H1 (cell line): ENCODE measurements at regions not wholly inside any gene's neighbourhood (a gene's known extent, or its start where the extent isn't known, plus 50 kb on each side); places are given as distances from the start of the nearest gene placed in this dataset.
"Not testable (repeated sequence)": the region's sequence is repeated elsewhere in the genome, so short reads cannot be mapped to it uniquely, and the experiment has no call there.

Source experiments
- CTCF ChIA-PET: fragments of 300-600 bp; sonication (Branson Sonifier 250); formaldehyde crosslinking; loops from one replicate; lab custom pipeline; 2021; ENCODE audit not compliant: partially characterized antibody; lab: Charles Lee
- POLR2A ChIA-PET: fragments of 300-600 bp; sonication (Branson Sonifier 250); formaldehyde crosslinking; loops from one replicate; lab custom pipeline; 2021; ENCODE audit warnings: inconsistent platforms; ENCODE audit not compliant: partially characterized antibody; lab: Charles Lee
- DNase-seq, 2 experiments: peaks; one replicate each; pipeline versions ENCODE4 v3.0.0 to v3.0.0-alpha.2; 2010 to 2022; ENCODE audit warnings: low spot score in 2 of 2, low read depth in 1 of 2, mixed read lengths in 1 of 2
- FAIRE-seq: peaks from 2 replicates; lab custom pipeline; 2011; peaks lifted over from hg19 to GRCh38; lab: Jason Lieb, UNC
- H2AFZ ChIP-seq: 2 replicates; pipeline ENCODE4 v1.8.1; 2012; ENCODE audit warnings: low read length, inconsistent platforms
- H2AK5ac ChIP-seq: 2 replicates; pipeline ENCODE4 v1.6.1; 2013; ENCODE audit warnings: low read depth, low read length
- H2BK120ac ChIP-seq: replicated peaks from 2 replicates; pipeline ENCODE3; 2013; ENCODE audit warnings: low read depth, low read length, inconsistent platforms
- H2BK12ac ChIP-seq: 2 replicates; pipeline ENCODE4 v1.6.1; 2013; ENCODE audit warnings: low read depth, low read length
- H2BK15ac ChIP-seq: 2 replicates; pipeline ENCODE4 v1.6.1; 2013; ENCODE audit warnings: low read length
- H2BK20ac ChIP-seq: 2 replicates; pipeline ENCODE4 v1.6.1; 2013; ENCODE audit warnings: low read length
- H2BK5ac ChIP-seq: 2 replicates; pipeline ENCODE4 v1.6.1; 2013; ENCODE audit warnings: low read depth, low read length
- H3K14ac ChIP-seq: 2 replicates; pipeline ENCODE4 v1.6.1; 2013; ENCODE audit warnings: inconsistent platforms; ENCODE audit not compliant: insufficient read length
- H3K18ac ChIP-seq: 2 replicates; pipeline ENCODE4 v1.6.1; 2013; ENCODE audit warnings: low read length; ENCODE audit errors: extremely low read depth
- H3K23ac ChIP-seq: 2 replicates; pipeline ENCODE4 v1.6.1; 2013; ENCODE audit warnings: inconsistent platforms; ENCODE audit not compliant: insufficient read length
- H3K23me2 ChIP-seq: 2 replicates; pipeline ENCODE4 v1.6.1; 2013; ENCODE audit warnings: low read depth, low read length
- H3K27ac ChIP-seq: 2 replicates; pipeline ENCODE4 v1.6.1; 2011; ENCODE audit warnings: low read depth, low read length, inconsistent platforms
- H3K27me3 ChIP-seq, 4 experiments: replicated peaks in 1 of 4; 1 replicate in 1 of 4; 2 replicates in 3 of 4; pipeline versions ENCODE4 v1.6.1 to v1.8.1; 2011 to 2013; ENCODE audit warnings: low read length in 3 of 4, mild to moderate bottlenecking in 3 of 4, inconsistent platforms in 2 of 4, mixed read lengths in 2 of 4, moderate library complexity in 1 of 4; ENCODE audit not compliant: control insufficient read depth in 3 of 4, insufficient read depth in 3 of 4; ENCODE audit errors: extremely low read depth in 1 of 4
- H3K36me3 ChIP-seq, 4 experiments: 2 replicates each; pipeline versions ENCODE4 v1.6.1 to v1.8.1; 2011 to 2013; ENCODE audit warnings: mild to moderate bottlenecking in 4 of 4, low read length in 3 of 4, moderate library complexity in 2 of 4, control low read depth in 1 of 4, inconsistent platforms in 1 of 4; ENCODE audit not compliant: insufficient read depth in 4 of 4, control insufficient read depth in 2 of 4
- H3K4ac ChIP-seq: replicated peaks from 2 replicates; pipeline ENCODE3; 2013; ENCODE audit warnings: low read length, low read depth, mixed read lengths, inconsistent platforms; ENCODE audit not compliant: insufficient read length
- H3K4me1 ChIP-seq, 4 experiments: replicated peaks in 1 of 4; 1 replicate in 1 of 4; 2 replicates in 3 of 4; pipeline versions ENCODE4 v1.6.1 to v1.8.1; 2011 to 2013; ENCODE audit warnings: low read length in 3 of 4, inconsistent platforms in 2 of 4, mixed read lengths in 1 of 4; ENCODE audit not compliant: insufficient read depth in 4 of 4, control insufficient read depth in 3 of 4
- H3K4me2 ChIP-seq, 2 experiments: 2 replicates each; pipeline versions ENCODE4 v1.6.1 to v1.8.1; 2011 to 2013; ENCODE audit warnings: low read depth in 2 of 2, low read length in 2 of 2, control low read depth in 1 of 2, inconsistent platforms in 1 of 2, mild to moderate bottlenecking in 1 of 2; ENCODE audit not compliant: insufficient read depth in 1 of 2
- H3K4me3 ChIP-seq, 4 experiments: fragments of 200-600, 300-600 bp in 1 of 4; sonication (generic), shearing (Covaris generic), sonication (Bioruptor Twin) in 1 of 4; 2 replicates each; pipeline versions ENCODE4 v1.5.1 to v1.8.1; 2011 to 2016; ENCODE audit warnings: low read length in 4 of 4, low read depth in 3 of 4, control low read depth in 2 of 4, inconsistent platforms in 2 of 4, mild to moderate bottlenecking in 2 of 4, mixed read lengths in 1 of 4, moderate library complexity in 1 of 4; ENCODE audit not compliant: insufficient read depth in 2 of 4; ENCODE audit errors: extremely low read depth in 1 of 4
- H3K56ac ChIP-seq: replicated peaks from 2 replicates; pipeline ENCODE3; 2013; ENCODE audit warnings: low read depth, mild to moderate bottlenecking, mixed read lengths, low read length, inconsistent platforms; ENCODE audit not compliant: insufficient read length
- H3K79me1 ChIP-seq: 2 replicates; pipeline ENCODE4 v1.6.1; 2013; ENCODE audit warnings: low read depth, low read length, control low read depth
- H3K79me2 ChIP-seq, 2 experiments: 2 replicates each; pipeline versions ENCODE4 v1.6.1 to v1.8.1; 2012 to 2013; ENCODE audit warnings: low read length in 2 of 2, mild to moderate bottlenecking in 2 of 2, inconsistent platforms in 1 of 2; ENCODE audit not compliant: insufficient read depth in 2 of 2, control insufficient read depth in 1 of 2
- H3K9ac ChIP-seq, 4 experiments: replicated peaks in 1 of 4; 1 replicate in 1 of 4; 2 replicates in 3 of 4; pipeline versions ENCODE4 v1.6.1 to v1.8.1; 2011 to 2013; ENCODE audit warnings: low read depth in 3 of 4, low read length in 3 of 4, control low read depth in 2 of 4, mild to moderate bottlenecking in 2 of 4, moderate library complexity in 2 of 4, inconsistent platforms in 1 of 4; ENCODE audit errors: extremely low read depth in 1 of 4
- H3K9me3 ChIP-seq, 2 experiments: 2 replicates each; pipeline versions ENCODE4 v1.6.1 to v1.8.1; 2012 to 2013; ENCODE audit warnings: mild to moderate bottlenecking in 2 of 2, moderate library complexity in 2 of 2, control low read depth in 1 of 2, inconsistent platforms in 1 of 2, low read depth in 1 of 2, low read length in 1 of 2, mixed read lengths in 1 of 2; ENCODE audit not compliant: insufficient read depth in 2 of 2
- H4K20me1 ChIP-seq, 2 experiments: replicated peaks in 1 of 2; 2 replicates each; pipeline versions ENCODE3 to v1.8.1; 2011 to 2013; ENCODE audit warnings: inconsistent platforms in 2 of 2, low read length in 2 of 2, mild to moderate bottlenecking in 1 of 2; ENCODE audit not compliant: insufficient read depth in 2 of 2, control insufficient read depth in 1 of 2
- H4K5ac ChIP-seq: 2 replicates; pipeline ENCODE4 v1.6.1; 2013; ENCODE audit warnings: low read length, low read depth, mixed read lengths, inconsistent platforms; ENCODE audit not compliant: insufficient read length
- H4K8ac ChIP-seq: 2 replicates; pipeline ENCODE4 v1.8.0; 2013; ENCODE audit warnings: mild to moderate bottlenecking, moderate library complexity, low read length, inconsistent platforms; ENCODE audit not compliant: insufficient read depth; ENCODE audit errors: extremely low read depth
- H4K91ac ChIP-seq: replicated peaks from 2 replicates; pipeline ENCODE3; 2013; ENCODE audit warnings: low read length, mixed read lengths, inconsistent platforms; ENCODE audit not compliant: insufficient read length
- WGBS, 2 experiments: shearing (Covaris generic) in 1 of 2; methylation state at CpG; one replicate each; pipeline versions ENCODE4 v1.1.6 to v1.1.7; 2013 to 2015; ENCODE audit warnings: low lambda C conversion rate in 2 of 2, mixed read lengths in 2 of 2, inconsistent platforms in 1 of 2, low coverage in 1 of 2, missing lambda C conversion rate in 1 of 2; ENCODE audit not compliant: insufficient replicate concordance in 2 of 2, insufficient coverage in 1 of 2, insufficient read length in 1 of 2; ENCODE audit errors: extremely low coverage in 1 of 2, missing lambda C conversion rate in 1 of 2; 5-methylcytosine and 5-hydroxymethylcytosine counted together

DNA sequence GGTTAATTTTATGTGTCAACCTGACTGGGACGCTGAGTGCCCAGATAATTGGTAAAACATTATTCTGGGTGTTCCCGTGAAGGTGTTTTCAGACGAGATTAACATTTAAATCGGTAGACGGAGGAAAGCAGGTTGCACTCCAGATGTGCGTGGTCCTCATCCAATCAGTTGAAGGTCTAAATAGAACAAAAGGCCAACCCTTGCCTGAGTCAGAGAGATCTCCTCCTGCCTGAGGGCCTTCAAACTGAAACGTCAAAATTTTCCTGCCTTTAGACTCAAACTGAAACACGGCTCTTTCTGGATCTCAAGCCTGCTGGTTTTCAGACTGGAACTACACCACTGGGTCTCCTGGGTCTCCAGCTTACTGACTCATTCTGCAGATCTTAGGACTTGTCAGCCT, 70.9 kb downstream of the NPIPA5 start:
- 91% methylated on average over 8 of the region's 8 CpGs; no CpG with 5 or more reads in 1 of the 2 experiments for WGBS, 2 experiments
- H3K4me2 ChIP-seq, H3K79me2 ChIP-seq, H2BK5ac ChIP-seq, H2BK12ac ChIP-seq, H3K9me3 ChIP-seq, H4K20me1 ChIP-seq, H2AFZ ChIP-seq, H2AK5ac ChIP-seq, H3K14ac ChIP-seq, FAIRE-seq, H3K9ac ChIP-seq, H3K36me3 ChIP-seq, H3K27ac ChIP-seq, H4K91ac ChIP-seq, H3K27me3 ChIP-seq, H3K56ac ChIP-seq, H3K79me1 ChIP-seq, DNase-seq, H2BK20ac ChIP-seq, H3K4ac ChIP-seq, H3K18ac ChIP-seq, POLR2A ChIA-PET, H3K23me2 ChIP-seq, CTCF ChIA-PET, H4K8ac ChIP-seq, H3K4me3 ChIP-seq, H2BK15ac ChIP-seq, H3K4me1 ChIP-seq, H2BK120ac ChIP-seq, H3K23ac ChIP-seq, H4K5ac ChIP-seq: not testable (repeated sequence)

DNA sequence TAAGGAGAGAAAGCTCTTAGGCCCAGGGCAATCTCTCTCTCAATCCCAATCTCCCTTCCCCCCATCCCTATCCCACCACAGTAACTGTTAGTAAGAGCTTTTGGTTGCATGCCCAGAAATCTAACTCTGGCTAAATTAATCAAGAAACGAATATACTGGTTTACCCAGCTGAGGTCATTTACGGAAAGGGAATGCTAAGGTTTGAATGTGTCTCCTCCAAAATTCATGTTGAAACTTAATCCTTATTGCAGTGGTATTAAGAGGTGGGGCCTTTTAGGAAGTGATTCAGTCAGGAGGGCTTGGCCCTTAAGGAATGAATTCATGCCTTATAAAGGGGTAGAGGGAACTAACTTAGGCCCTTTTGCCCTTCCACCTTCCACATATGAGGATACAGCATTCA, 72.2 kb downstream of the NPIPA5 start:
- H3K79me2 ChIP-seq, H3K79me1 ChIP-seq, H3K4me1 ChIP-seq, H3K27me3 ChIP-seq, H2AFZ ChIP-seq, DNase-seq, H3K56ac ChIP-seq, H3K27ac ChIP-seq, H2BK15ac ChIP-seq, H2BK5ac ChIP-seq, H3K23me2 ChIP-seq, H3K18ac ChIP-seq, H4K8ac ChIP-seq, H2AK5ac ChIP-seq, H4K5ac ChIP-seq, H3K23ac ChIP-seq, H2BK20ac ChIP-seq, H3K9ac ChIP-seq, H2BK120ac ChIP-seq, H2BK12ac ChIP-seq, H4K20me1 ChIP-seq, FAIRE-seq, H3K36me3 ChIP-seq, H3K4me3 ChIP-seq, H3K4me2 ChIP-seq, H3K9me3 ChIP-seq, H4K91ac ChIP-seq, H3K14ac ChIP-seq, H3K4ac ChIP-seq, POLR2A ChIA-PET, CTCF ChIA-PET: not testable (repeated sequence)
- 86% methylated on average over 2 of the region's 2 CpGs; no CpG with 5 or more reads in 1 of the 2 experiments for WGBS, 2 experiments
